ENCODE measurements at regions not wholly inside any gene's neighbourhood (a gene's known extent, or its start where the extent isn't known, plus 50 kb on each side); places are given as distances from the start of the nearest gene placed in this dataset.

DNA sequence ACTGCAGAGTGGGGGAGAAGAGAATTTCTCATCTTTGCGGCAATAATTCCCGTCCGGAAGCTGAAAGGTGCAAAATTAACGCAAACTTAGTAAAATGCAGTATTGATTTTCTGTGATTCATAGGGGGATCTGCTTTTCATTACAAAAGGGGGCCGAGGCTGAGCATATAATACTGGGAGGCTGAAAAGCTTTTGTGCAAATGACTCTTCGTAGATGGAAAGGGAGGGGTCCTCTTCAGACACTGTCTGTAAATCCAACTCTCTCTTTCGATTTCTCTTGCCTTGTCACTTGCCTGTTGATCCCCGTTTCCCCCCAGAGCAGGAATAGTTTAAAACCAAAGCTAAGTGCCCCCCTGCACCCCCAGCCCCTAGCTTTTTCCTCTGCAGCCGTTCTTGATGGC is 258.2 kb downstream of the VRK1 start:
- DNase-seq (ENCODE audit: low read depth in 1 of 2, low spot score in 1 of 2): no peak
- no peak overlapping the region for H3K27ac ChIP-seq (replicated peaks)
- H3K4me3 ChIP-seq (replicated peaks; ENCODE audit: insufficient read depth, low read length): no peak overlapping the region
- H3K27me3 ChIP-seq (ENCODE audit: insufficient read depth, poor library complexity, severe bottlenecking): peaks cover 3% of the 10 kb centered on the region
- no peak for TF ChIP-seq SPI1 (IDR thresholded peaks at IDR 0.05; ENCODE audit: borderline replicate concordance, low read depth)
- TF ChIP-seq GABPA (IDR thresholded peaks at IDR 0.05; ENCODE audit: low read depth): no peak
- TF ChIP-seq, protein P1, sequence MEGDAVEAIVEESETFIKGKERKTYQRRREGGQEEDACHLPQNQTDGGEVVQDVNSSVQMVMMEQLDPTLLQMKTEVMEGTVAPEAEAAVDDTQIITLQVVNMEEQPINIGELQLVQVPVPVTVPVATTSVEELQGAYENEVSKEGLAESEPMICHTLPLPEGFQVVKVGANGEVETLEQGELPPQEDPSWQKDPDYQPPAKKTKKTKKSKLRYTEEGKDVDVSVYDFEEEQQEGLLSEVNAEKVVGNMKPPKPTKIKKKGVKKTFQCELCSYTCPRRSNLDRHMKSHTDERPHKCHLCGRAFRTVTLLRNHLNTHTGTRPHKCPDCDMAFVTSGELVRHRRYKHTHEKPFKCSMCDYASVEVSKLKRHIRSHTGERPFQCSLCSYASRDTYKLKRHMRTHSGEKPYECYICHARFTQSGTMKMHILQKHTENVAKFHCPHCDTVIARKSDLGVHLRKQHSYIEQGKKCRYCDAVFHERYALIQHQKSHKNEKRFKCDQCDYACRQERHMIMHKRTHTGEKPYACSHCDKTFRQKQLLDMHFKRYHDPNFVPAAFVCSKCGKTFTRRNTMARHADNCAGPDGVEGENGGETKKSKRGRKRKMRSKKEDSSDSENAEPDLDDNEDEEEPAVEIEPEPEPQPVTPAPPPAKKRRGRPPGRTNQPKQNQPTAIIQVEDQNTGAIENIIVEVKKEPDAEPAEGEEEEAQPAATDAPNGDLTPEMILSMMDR (IDR thresholded peaks at IDR 0.05; ENCODE audit: insufficient read depth, low read length): no peak
- TF ChIP-seq POLR2AphosphoS5 (IDR thresholded peaks at IDR 0.05; ENCODE audit: low read depth): no peak
- TF ChIP-seq, protein P2, sequence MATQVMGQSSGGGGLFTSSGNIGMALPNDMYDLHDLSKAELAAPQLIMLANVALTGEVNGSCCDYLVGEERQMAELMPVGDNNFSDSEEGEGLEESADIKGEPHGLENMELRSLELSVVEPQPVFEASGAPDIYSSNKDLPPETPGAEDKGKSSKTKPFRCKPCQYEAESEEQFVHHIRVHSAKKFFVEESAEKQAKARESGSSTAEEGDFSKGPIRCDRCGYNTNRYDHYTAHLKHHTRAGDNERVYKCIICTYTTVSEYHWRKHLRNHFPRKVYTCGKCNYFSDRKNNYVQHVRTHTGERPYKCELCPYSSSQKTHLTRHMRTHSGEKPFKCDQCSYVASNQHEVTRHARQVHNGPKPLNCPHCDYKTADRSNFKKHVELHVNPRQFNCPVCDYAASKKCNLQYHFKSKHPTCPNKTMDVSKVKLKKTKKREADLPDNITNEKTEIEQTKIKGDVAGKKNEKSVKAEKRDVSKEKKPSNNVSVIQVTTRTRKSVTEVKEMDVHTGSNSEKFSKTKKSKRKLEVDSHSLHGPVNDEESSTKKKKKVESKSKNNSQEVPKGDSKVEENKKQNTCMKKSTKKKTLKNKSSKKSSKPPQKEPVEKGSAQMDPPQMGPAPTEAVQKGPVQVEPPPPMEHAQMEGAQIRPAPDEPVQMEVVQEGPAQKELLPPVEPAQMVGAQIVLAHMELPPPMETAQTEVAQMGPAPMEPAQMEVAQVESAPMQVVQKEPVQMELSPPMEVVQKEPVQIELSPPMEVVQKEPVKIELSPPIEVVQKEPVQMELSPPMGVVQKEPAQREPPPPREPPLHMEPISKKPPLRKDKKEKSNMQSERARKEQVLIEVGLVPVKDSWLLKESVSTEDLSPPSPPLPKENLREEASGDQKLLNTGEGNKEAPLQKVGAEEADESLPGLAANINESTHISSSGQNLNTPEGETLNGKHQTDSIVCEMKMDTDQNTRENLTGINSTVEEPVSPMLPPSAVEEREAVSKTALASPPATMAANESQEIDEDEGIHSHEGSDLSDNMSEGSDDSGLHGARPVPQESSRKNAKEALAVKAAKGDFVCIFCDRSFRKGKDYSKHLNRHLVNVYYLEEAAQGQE (IDR thresholded peaks at IDR 0.05; ENCODE audit: insufficient replicate concordance, low read depth): no peak

DNA sequence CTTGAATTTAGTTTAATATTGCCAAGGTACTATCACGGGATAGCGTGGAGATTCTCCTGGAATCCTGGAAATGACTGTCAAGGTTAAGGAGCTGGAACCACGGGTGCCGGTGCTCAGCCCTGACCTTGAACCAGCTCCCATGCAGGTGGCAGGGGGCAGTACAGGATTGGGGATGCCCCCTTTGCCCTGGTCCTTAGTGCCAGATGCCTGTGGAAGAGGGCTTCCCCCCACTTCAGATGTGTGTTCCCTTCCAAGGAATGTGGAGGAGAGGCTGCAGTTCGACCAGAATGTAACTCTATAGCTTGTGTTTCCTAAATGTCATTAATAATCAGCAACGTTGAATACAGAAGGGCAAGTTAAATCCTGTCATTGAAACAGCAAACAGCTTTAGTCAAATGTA is 258.9 kb downstream of the VRK1 start:
- DNase-seq (ENCODE audit: low read depth in 1 of 2, low spot score in 1 of 2): no peak
- Histone ChIP-seq H3K27me3 (ENCODE audit: insufficient read depth, poor library complexity, severe bottlenecking) (peaks cover 3% of the 10 kb centered on the region), H3K27ac (replicated peaks) (no peak overlapping the region), H3K4me3 (replicated peaks; ENCODE audit: insufficient read depth, low read length) (no peak overlapping the region)
- no peak for TF ChIP-seq GABPA (IDR thresholded peaks at IDR 0.05; ENCODE audit: low read depth)
- TF ChIP-seq, protein P2 (IDR thresholded peaks at IDR 0.05; ENCODE audit: insufficient replicate concordance, low read depth): no peak
- no peak for TF ChIP-seq POLR2AphosphoS5 (IDR thresholded peaks at IDR 0.05; ENCODE audit: low read depth)
- TF ChIP-seq, protein P1 (IDR thresholded peaks at IDR 0.05; ENCODE audit: insufficient read depth, low read length): no peak
- TF ChIP-seq SPI1 (IDR thresholded peaks at IDR 0.05; ENCODE audit: borderline replicate concordance, low read depth): no peak

DNA sequence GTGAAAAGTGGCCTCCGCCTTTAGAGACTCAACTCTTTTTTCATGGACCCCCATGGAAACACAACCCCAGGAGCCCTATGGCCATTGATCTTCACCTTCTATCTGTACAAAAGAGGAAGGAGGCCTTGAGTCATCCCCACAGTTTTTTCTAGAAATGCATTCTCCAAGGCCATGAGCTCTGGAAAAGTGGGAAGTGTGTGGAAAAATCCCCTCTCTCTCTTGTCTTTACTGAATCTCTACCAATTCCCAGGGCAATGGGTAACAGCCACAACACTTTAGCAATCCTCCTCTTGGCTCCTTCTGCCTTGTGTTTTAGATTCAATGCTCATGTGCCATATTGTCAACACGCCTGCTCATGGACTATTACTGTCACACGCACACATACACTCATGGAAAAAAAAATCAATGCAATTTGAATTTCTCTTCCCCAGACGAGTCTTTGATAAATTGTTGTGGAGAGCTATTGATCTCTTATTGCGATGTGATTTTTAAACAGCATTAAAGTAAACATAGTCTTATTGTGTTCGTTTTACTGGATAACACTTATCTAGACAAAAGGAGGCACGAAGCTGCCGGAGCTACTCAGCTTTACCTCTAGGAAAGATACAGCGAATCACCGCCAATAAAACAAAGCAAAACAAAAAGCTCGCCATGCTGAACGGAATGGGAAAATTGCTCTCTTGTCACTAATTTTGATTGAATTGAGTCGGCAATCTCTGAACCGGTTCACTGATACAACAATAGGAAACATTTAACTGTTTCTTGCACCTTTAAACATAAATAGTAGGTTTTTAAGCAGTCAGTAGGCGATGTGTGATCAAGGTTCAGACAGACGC is 260.3 kb downstream of the VRK1 start:
- DNase-seq (ENCODE audit: low read depth in 1 of 2, low spot score in 1 of 2): no peak
- Histone ChIP-seq H3K4me3 (replicated peaks; ENCODE audit: insufficient read depth, low read length) (no peak overlapping the region), H3K27me3 (ENCODE audit: insufficient read depth, poor library complexity, severe bottlenecking) (peaks cover 3% of the 10 kb centered on the region), H3K27ac (replicated peaks) (no peak overlapping the region)
- TF ChIP-seq, protein P1 (IDR thresholded peaks at IDR 0.05; ENCODE audit: insufficient read depth, low read length): no peak
- TF ChIP-seq GABPA (IDR thresholded peaks at IDR 0.05; ENCODE audit: low read depth): no peak
- TF ChIP-seq, protein P2 (IDR thresholded peaks at IDR 0.05; ENCODE audit: insufficient replicate concordance, low read depth): no peak
- TF ChIP-seq POLR2AphosphoS5 (IDR thresholded peaks at IDR 0.05; ENCODE audit: low read depth): no peak
- TF ChIP-seq SPI1 (IDR thresholded peaks at IDR 0.05; ENCODE audit: borderline replicate concordance, low read depth): no peak
